ENCODE measurements at regions not wholly inside any gene's neighbourhood (a gene's known extent, or its start where the extent isn't known, plus 50 kb on each side); places are given as distances from the start of the nearest gene placed in this dataset.
A peak's percentile ranks its signal among the peaks of the same experiment; 100 is the strongest.

GRCh38 chr7:25391295-25391861, 163.1 kb upstream of the NPVF start:
- TF ChIP-seq CTCF (IDR thresholded peaks at IDR 0.05; ENCODE audit: borderline replicate concordance, extremely low read depth, low read length, poor library complexity, severe bottlenecking) (peak; percentile 25), EZH2 (IDR thresholded peaks at IDR 0.05; ENCODE audit: borderline replicate concordance, low read depth, low read length, severe bottlenecking) (no peak)
